Esophagus squamous epithelium (tissue), 5 donors: ENCODE measurements at regions not wholly inside any gene's neighbourhood (a gene's known extent, or its start where the extent isn't known, plus 50 kb on each side); places are given as distances from the start of the nearest gene placed in this dataset.
"Not testable (repeated sequence)": the region's sequence is repeated elsewhere in the genome, so short reads cannot be mapped to it uniquely, and the experiment has no call there.

Experiments used
- DNase-seq: peaks from one replicate; lab custom pipeline; 2025; lab: John Stamatoyannopoulos, UW
- H3K27ac ChIP-seq, 4 donors: fragments of 200-600 bp; sonication (generic); one replicate each; pipeline ENCODE4 v1.5.1; 2016 to 2019; ENCODE audit warnings: mild to moderate bottlenecking in 1 of 4
- H3K27me3 ChIP-seq, 4 donors: fragments of 200-600 bp; sonication (generic); 1 replicate in 3 of 4; 2 replicates in 1 of 4; pipeline versions ENCODE4 v1.5.1 to v1.6.0; 2017 to 2021; ENCODE audit warnings: antibody characterized with exemption in 1 of 4
- H3K36me3 ChIP-seq, 3 donors: fragments of 200-600 bp; sonication (generic); one replicate each; pipeline ENCODE4 v1.5.1; 2016 to 2019
- H3K4me1 ChIP-seq, 3 donors: fragments of 200-600 bp; sonication (generic); one replicate each; pipeline ENCODE4 v1.5.1; 2017 to 2019
- H3K4me3 ChIP-seq, 4 donors: fragments of 200-600 bp; sonication (generic); 1 replicate in 3 of 4; 2 replicates in 1 of 4; pipeline ENCODE4 v1.5.1; 2016 to 2019; ENCODE audit warnings: mild to moderate bottlenecking in 2 of 4, moderate library complexity in 1 of 4
- H3K9me3 ChIP-seq, 3 donors: fragments of 200-600 bp; sonication (generic); one replicate each; pipeline ENCODE4 v1.5.1; 2016 to 2019
- POLR2A ChIP-seq, 4 donors: fragments of 450-650 bp; IDR thresholded peaks; one replicate each; pipeline ENCODE4 v1.6.1; 2017; ENCODE audit warnings: antibody characterized with exemption in 4 of 4, mild to moderate bottlenecking in 4 of 4, moderate library complexity in 3 of 4
- WGBS, 2 donors: methylation state at CpG; one replicate each; pipeline ENCODE4 v1.1.5; 2018; 5-methylcytosine and 5-hydroxymethylcytosine counted together
- intact Hi-C: fragments of 100-400 bp; cut with DNase I; formaldehyde crosslinking; loops from one replicate; pipeline ENCODE4 v1.15.0; 2022
- TF ChIP-seq, protein P1 (sequence below), 6 experiments: fragments of 450-650 bp in 4 of 6; fragments of 200-600 bp in 2 of 6; sonication (generic) in 2 of 6; IDR thresholded peaks; one replicate each; pipeline ENCODE4 v1.5.1; 2016 to 2019; ENCODE audit warnings: antibody characterized with exemption in 6 of 6, mild to moderate bottlenecking in 4 of 6, moderate library complexity in 4 of 6
- donor health status: DM: yes; HTN: yes; CAD: no.

DNA sequence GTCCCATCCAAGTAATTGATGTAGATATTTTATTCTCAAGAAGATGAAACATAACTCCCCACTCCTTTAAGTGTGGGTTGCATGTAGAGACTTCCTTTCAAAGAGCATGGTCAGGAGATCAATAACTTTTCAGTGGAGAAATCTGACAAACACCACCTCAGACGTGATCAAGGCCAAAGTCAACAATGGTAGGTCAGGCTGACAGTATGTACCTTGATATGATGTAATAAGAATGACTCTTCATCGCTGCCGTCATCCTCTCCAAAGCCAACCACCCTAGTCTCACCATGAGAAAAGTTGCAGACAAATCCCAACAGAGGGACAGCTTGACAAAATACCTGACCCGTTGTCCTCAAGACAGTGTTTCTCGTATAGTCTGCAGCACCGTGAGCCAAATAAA lies 67.3 kb upstream of the DHRSX start:
- H3K27me3 ChIP-seq = no peaks in the 10 kb centered on the region
- H3K36me3 ChIP-seq = no peaks in the 10 kb centered on the region
- H3K4me3 ChIP-seq = no peak overlapping the region
- TF ChIP-seq POLR2A (IDR thresholded peaks at IDR 0.05) = no peak
- TF ChIP-seq, protein P1, sequence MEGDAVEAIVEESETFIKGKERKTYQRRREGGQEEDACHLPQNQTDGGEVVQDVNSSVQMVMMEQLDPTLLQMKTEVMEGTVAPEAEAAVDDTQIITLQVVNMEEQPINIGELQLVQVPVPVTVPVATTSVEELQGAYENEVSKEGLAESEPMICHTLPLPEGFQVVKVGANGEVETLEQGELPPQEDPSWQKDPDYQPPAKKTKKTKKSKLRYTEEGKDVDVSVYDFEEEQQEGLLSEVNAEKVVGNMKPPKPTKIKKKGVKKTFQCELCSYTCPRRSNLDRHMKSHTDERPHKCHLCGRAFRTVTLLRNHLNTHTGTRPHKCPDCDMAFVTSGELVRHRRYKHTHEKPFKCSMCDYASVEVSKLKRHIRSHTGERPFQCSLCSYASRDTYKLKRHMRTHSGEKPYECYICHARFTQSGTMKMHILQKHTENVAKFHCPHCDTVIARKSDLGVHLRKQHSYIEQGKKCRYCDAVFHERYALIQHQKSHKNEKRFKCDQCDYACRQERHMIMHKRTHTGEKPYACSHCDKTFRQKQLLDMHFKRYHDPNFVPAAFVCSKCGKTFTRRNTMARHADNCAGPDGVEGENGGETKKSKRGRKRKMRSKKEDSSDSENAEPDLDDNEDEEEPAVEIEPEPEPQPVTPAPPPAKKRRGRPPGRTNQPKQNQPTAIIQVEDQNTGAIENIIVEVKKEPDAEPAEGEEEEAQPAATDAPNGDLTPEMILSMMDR (IDR thresholded peaks at IDR 0.05) = no peak
- intact Hi-C loops = no loop called here
- H3K27ac ChIP-seq = no peak overlapping the region
- 86 to 87% methylated on average over 6 of the region's 6 CpGs for WGBS, 2 donors
- DNase-seq = no peak
- no peaks in the 10 kb centered on the region for H3K9me3 ChIP-seq
- H3K4me1 ChIP-seq = peaks cover 0 to 7% (median 0%) of the 10 kb centered on the region in 3 donors

GRCh38 chrX:2566055-2566454 lies 65.3 kb upstream of the DHRSX start:
- intact Hi-C loops = no loop called here
- no peaks in the 10 kb centered on the region for H3K27me3 ChIP-seq
- 75 to 92% methylated on average over 7 to 8 of the region's 8 CpGs for WGBS, 2 donors
- H3K9me3 ChIP-seq = no peaks in the 10 kb centered on the region
- H3K36me3 ChIP-seq = no peaks in the 10 kb centered on the region
- no peak for DNase-seq
- TF ChIP-seq, protein P1 (IDR thresholded peaks at IDR 0.05) = no peak
- TF ChIP-seq POLR2A (IDR thresholded peaks at IDR 0.05) = no peak
- no peak overlapping the region for H3K4me3 ChIP-seq
- no peaks in the 10 kb centered on the region for H3K4me1 ChIP-seq
- H3K27ac ChIP-seq = no peak overlapping the region

GRCh38 chrX:2561456-2561855 lies 60.7 kb upstream of the DHRSX start:
- no peak for TF ChIP-seq POLR2A (IDR thresholded peaks at IDR 0.05)
- TF ChIP-seq, protein P1 (IDR thresholded peaks at IDR 0.05) = no peak
- H3K4me3 ChIP-seq = no peak overlapping the region
- no peaks in the 10 kb centered on the region for H3K9me3 ChIP-seq
- no peaks in the 10 kb centered on the region for H3K4me1 ChIP-seq
- intact Hi-C loops = no loop called here
- no peak for DNase-seq
- peaks cover 0 to 3% (median 0%) of the 10 kb centered on the region in 4 donors for H3K27me3 ChIP-seq
- 73 to 75% methylated on average over 7 of the region's 7 CpGs for WGBS, 2 donors
- no peak overlapping the region for H3K27ac ChIP-seq
- H3K36me3 ChIP-seq = no peaks in the 10 kb centered on the region

DNA sequence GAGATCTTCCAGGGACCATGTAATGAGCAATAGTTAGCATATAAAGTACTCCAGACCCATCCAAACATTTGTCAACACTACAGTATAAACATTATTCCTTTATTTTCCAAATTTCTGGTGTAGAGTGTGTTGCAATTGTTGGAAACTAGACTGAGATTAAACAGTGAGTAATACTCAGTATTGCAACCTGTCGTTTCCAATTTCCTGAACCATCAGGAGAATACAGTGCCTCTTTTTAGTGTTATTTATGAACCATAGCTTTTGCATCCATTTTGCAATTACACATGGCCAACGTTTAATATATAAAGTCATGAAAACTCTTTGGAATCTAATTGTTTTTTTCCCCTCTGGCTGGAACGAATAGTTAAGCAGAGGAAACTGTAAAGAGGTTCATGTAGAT lies 58.3 kb upstream of the DHRSX start:
- TF ChIP-seq, protein P1 (IDR thresholded peaks at IDR 0.05) = no peak
- TF ChIP-seq POLR2A (IDR thresholded peaks at IDR 0.05) = no peak
- WGBS, 2 donors = 43 to 49% methylated on average over 3 of the region's 3 CpGs
- intact Hi-C loops = no loop called here
- H3K4me1 ChIP-seq = no peaks in the 10 kb centered on the region
- no peak for DNase-seq
- no peak overlapping the region for H3K4me3 ChIP-seq
- H3K9me3 ChIP-seq = no peaks in the 10 kb centered on the region
- H3K27me3 ChIP-seq = peaks cover 0 to 6% (median 0%) of the 10 kb centered on the region in 4 donors
- H3K36me3 ChIP-seq = no peaks in the 10 kb centered on the region
- H3K27ac ChIP-seq = no peak overlapping the region

DNA sequence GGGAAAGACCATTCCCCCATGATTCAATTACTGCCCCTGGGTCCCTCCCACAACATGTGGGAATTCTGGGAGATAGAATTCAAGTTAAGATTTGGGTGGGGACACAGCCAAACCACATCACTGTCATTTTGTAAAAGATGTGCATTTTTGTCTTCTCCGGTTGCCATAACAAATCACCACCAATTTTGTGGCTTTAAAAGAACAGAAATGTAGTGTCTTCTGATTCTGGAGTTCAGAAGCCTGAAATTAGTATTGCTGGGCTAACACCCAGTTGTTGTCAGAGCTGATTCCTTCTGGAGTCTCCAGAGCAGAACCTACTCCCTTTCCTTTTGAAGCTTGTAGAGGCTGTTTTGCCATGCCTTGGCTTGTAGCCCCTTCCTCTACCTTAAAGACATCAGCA lies 54.1 kb upstream of the DHRSX start:
- Histone ChIP-seq H3K36me3 (no peaks in the 10 kb centered on the region), H3K27me3 (peaks cover 0 to 6% (median 0%) of the 10 kb centered on the region in 4 donors), H3K9me3 (no peaks in the 10 kb centered on the region), H3K4me3 (no peak overlapping the region), H3K27ac (no peak overlapping the region), H3K4me1 (peaks cover 0 to 9% (median 0%) of the 10 kb centered on the region in 3 donors)
- intact Hi-C loops = no loop called here
- whole genome bisulfite sequencing, 2 donors = 81 to 93% methylated on average over 1 of the region's 1 CpG
- DNase-seq = no peak
- no peak for TF ChIP-seq POLR2A (IDR thresholded peaks at IDR 0.05)
- TF ChIP-seq, protein P1 (IDR thresholded peaks at IDR 0.05) = no peak

- H3K27me3 ChIP-seq, H3K27ac ChIP-seq, H3K4me1 ChIP-seq, intact Hi-C loops, H3K9me3 ChIP-seq, DNase-seq, H3K4me3 ChIP-seq, H3K36me3 ChIP-seq: not testable (repeated sequence)
- 71 to 78% methylated on average over 6 of the region's 6 CpGs for WGBS, 2 donors
Observed at GRCh38 chrX:2554066-2554465, 53.3 kb upstream of the DHRSX start.
